ENCODE measurements at regions not wholly inside any gene's neighbourhood (a gene's known extent, or its start where the extent isn't known, plus 50 kb on each side); places are given as distances from the start of the nearest gene placed in this dataset.

DNA sequence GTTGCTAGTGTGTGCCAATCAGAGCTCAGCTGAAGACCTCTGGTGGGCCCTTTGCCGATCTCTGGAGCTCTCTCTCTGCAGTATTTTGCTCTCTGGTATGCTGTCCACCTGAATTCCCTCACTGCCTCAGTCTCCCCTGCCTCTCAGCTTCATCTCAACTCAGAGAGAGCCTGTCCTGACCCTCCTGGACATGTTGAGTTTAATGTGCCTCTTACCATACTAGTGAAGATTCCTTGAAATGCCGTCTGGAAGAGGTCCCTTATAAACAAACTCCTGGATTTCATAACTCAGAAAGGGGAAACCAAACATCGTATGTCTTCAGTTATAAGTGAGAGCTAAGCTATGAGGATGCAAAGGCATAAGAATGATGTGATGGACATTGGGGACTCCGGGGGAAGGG lies 231.1 kb upstream of the ZNF217 start:
- TF ChIP-seq, protein P1, sequence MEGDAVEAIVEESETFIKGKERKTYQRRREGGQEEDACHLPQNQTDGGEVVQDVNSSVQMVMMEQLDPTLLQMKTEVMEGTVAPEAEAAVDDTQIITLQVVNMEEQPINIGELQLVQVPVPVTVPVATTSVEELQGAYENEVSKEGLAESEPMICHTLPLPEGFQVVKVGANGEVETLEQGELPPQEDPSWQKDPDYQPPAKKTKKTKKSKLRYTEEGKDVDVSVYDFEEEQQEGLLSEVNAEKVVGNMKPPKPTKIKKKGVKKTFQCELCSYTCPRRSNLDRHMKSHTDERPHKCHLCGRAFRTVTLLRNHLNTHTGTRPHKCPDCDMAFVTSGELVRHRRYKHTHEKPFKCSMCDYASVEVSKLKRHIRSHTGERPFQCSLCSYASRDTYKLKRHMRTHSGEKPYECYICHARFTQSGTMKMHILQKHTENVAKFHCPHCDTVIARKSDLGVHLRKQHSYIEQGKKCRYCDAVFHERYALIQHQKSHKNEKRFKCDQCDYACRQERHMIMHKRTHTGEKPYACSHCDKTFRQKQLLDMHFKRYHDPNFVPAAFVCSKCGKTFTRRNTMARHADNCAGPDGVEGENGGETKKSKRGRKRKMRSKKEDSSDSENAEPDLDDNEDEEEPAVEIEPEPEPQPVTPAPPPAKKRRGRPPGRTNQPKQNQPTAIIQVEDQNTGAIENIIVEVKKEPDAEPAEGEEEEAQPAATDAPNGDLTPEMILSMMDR (IDR thresholded peaks at IDR 0.05; ENCODE audit: low read depth, low read length, poor library complexity, severe bottlenecking) = no peak
- no peak for TF ChIP-seq EZH2phosphoT487 (IDR thresholded peaks at IDR 0.05; ENCODE audit: borderline replicate concordance, low read length)

Data from DOHH2 (cell line).